Neural cell (in vitro differentiated cells): ENCODE measurements at regions not wholly inside any gene's neighbourhood (a gene's known extent, or its start where the extent isn't known, plus 50 kb on each side); places are given as distances from the start of the nearest gene placed in this dataset.

Experiments
- H2AFZ ChIP-seq: fragments of 200-600, 300-800 bp; sonication (generic), shearing (Covaris generic); 2 replicates; pipeline ENCODE4 v1.6.0; 2014; ENCODE audit warnings: low read depth, mild to moderate bottlenecking, antibody characterized with exemption, low read length, moderate library complexity
- H3F3A ChIP-seq: fragments of 200-600 bp; shearing (Covaris generic); 2 replicates; pipeline ENCODE4 v1.6.1; 2016; ENCODE audit warnings: mild to moderate bottlenecking, moderate library complexity, mixed read lengths, antibody characterized with exemption, low read length; ENCODE audit not compliant: insufficient read depth, poor library complexity, severe bottlenecking
- H3K27ac ChIP-seq: fragments of 200-600, 300-800 bp; sonication (generic), shearing (Covaris generic); 2 replicates; pipeline ENCODE4 v1.5.1; 2014; ENCODE audit warnings: mild to moderate bottlenecking, low read length, moderate library complexity
- H3K27me3 ChIP-seq: fragments of 300-800, 200-600 bp; sonication (generic), shearing (Covaris generic); 2 replicates; pipeline ENCODE4 v1.6.0; 2014; ENCODE audit warnings: mild to moderate bottlenecking, low read depth, low read length, moderate library complexity; ENCODE audit not compliant: insufficient read depth
- H3K36me3 ChIP-seq: fragments of 300-800, 200-600 bp; sonication (generic), shearing (Covaris generic); 2 replicates; pipeline ENCODE4 v1.5.1; 2014; ENCODE audit warnings: mild to moderate bottlenecking, antibody characterized with exemption, low read length, moderate library complexity; ENCODE audit not compliant: insufficient read depth
- H3K4me2 ChIP-seq: fragments of 300-800, 200-600 bp; sonication (generic), shearing (Covaris generic); 2 replicates; pipeline ENCODE4 v1.6.0; 2014; ENCODE audit warnings: mild to moderate bottlenecking, low read length
- H3K4me3 ChIP-seq: fragments of 300-800, 200-600 bp; sonication (generic), shearing (Covaris generic); 2 replicates; pipeline ENCODE4 v1.5.1; 2014; ENCODE audit warnings: mild to moderate bottlenecking, low read length, moderate library complexity
- H3K79me2 ChIP-seq: fragments of 200-600 bp; shearing (Covaris generic); replicated peaks from 2 replicates; pipeline ENCODE4 v1.6.0; 2014; ENCODE audit warnings: mild to moderate bottlenecking, low read length, moderate library complexity; ENCODE audit not compliant: insufficient read depth
- H3K9ac ChIP-seq: fragments of 300-800, 200-600 bp; sonication (generic), shearing (Covaris generic); 2 replicates; pipeline ENCODE4 v1.6.1; 2016; ENCODE audit warnings: mild to moderate bottlenecking, low read length, mixed read lengths
- H3K9me2 ChIP-seq: fragments of 200-600 bp; shearing (Covaris generic); 2 replicates; pipeline ENCODE4 v1.6.1; 2016; ENCODE audit warnings: mild to moderate bottlenecking, low read length, mixed read lengths; ENCODE audit not compliant: insufficient read depth
- H3K9me3 ChIP-seq: fragments of 200-600, 300-800 bp; sonication (generic), shearing (Covaris generic); 2 replicates; pipeline ENCODE4 v1.6.1; 2016; ENCODE audit warnings: mild to moderate bottlenecking, mixed run types, low read length, moderate library complexity, mixed read lengths
- H4K20me1 ChIP-seq: fragments of 200-600 bp; shearing (Covaris generic); 2 replicates; pipeline ENCODE4 v1.6.1; 2016; ENCODE audit warnings: mild to moderate bottlenecking, mixed run types; ENCODE audit not compliant: insufficient read depth
- CTCF ChIP-seq: fragments of 450-650 bp; IDR thresholded peaks from 2 replicates; pipeline ENCODE4 v1.5.1; 2014; ENCODE audit warnings: antibody characterized with exemption, mild to moderate bottlenecking, moderate library complexity; ENCODE audit not compliant: poor library complexity, severe bottlenecking
- EP300 ChIP-seq: fragments of 450-650 bp; conservative IDR thresholded peaks from 2 replicates; pipeline ENCODE4 v1.6.1; 2014; ENCODE audit warnings: antibody characterized with exemption, mild to moderate bottlenecking, moderate library complexity; ENCODE audit not compliant: poor library complexity, severe bottlenecking
- EZH2 ChIP-seq: fragments of 200-600, 300-800 bp; shearing (Covaris generic), sonication (generic); IDR thresholded peaks from 2 replicates; pipeline ENCODE4 v1.6.1; 2014; ENCODE audit warnings: antibody characterized with exemption, low read length, borderline replicate concordance, mild to moderate bottlenecking; ENCODE audit not compliant: insufficient read depth, poor library complexity, severe bottlenecking
- MXI1 ChIP-seq: fragments of 450-650 bp; conservative IDR thresholded peaks from 2 replicates; pipeline ENCODE4 v1.6.1; 2014; ENCODE audit warnings: antibody characterized with exemption, mild to moderate bottlenecking; ENCODE audit not compliant: poor library complexity, severe bottlenecking
- POLR2AphosphoS5 ChIP-seq: IDR thresholded peaks from 2 replicates; pipeline ENCODE4 v1.6.1; 2012
- RAD21 ChIP-seq: fragments of 450-650 bp; conservative IDR thresholded peaks from 2 replicates; pipeline ENCODE4 v1.6.1; 2014; ENCODE audit warnings: antibody characterized with exemption, mild to moderate bottlenecking, moderate library complexity
- REST ChIP-seq: IDR thresholded peaks from 2 replicates; pipeline ENCODE4 v1.6.1; 2012; ENCODE audit warnings: borderline replicate concordance
- SMC3 ChIP-seq: fragments of 450-650 bp; conservative IDR thresholded peaks from 2 replicates; pipeline ENCODE4 v1.6.1; 2014; ENCODE audit warnings: antibody characterized with exemption, mild to moderate bottlenecking, moderate library complexity; ENCODE audit not compliant: poor library complexity
- TAF1 ChIP-seq: IDR thresholded peaks from 2 replicates; pipeline ENCODE4 v1.6.1; 2012; ENCODE audit warnings: low read depth

GRCh38 chr22:44601189-44601588 is 100.8 kb upstream of the PRR5 start:
- H3K4me3 ChIP-seq = no peak overlapping the region
- no peak overlapping the region for H3K27ac ChIP-seq
- no peaks in the 10 kb centered on the region for H3K79me2 ChIP-seq
- no peak overlapping the region for H3K4me2 ChIP-seq
- no peaks in the 10 kb centered on the region for H3K9me2 ChIP-seq
- no peak for TF ChIP-seq TAF1
- TF ChIP-seq SMC3 = no peak
- no peak for TF ChIP-seq CTCF
- no peak for TF ChIP-seq RAD21
- TF ChIP-seq EP300 = no peak
- TF ChIP-seq EZH2 = no peak
- TF ChIP-seq MXI1 = no peak
- TF ChIP-seq POLR2AphosphoS5 = no peak
- no peak for TF ChIP-seq REST
- no peaks in the 10 kb centered on the region for H3K27me3 ChIP-seq
- H3F3A ChIP-seq = no peaks in the 10 kb centered on the region
- H3K9ac ChIP-seq = no peak overlapping the region
- H3K9me3 ChIP-seq = no peaks in the 10 kb centered on the region
- H3K36me3 ChIP-seq = no peaks in the 10 kb centered on the region
- H2AFZ ChIP-seq = no peak overlapping the region
- no peaks in the 10 kb centered on the region for H4K20me1 ChIP-seq

GRCh38 chr22:44600207-44600785 is 101.7 kb upstream of the PRR5 start:
- H3K9me2 ChIP-seq = no peaks in the 10 kb centered on the region
- no peak overlapping the region for H3K4me3 ChIP-seq
- H3K27me3 ChIP-seq = no peaks in the 10 kb centered on the region
- H3F3A ChIP-seq = no peaks in the 10 kb centered on the region
- H3K79me2 ChIP-seq = no peaks in the 10 kb centered on the region
- no peak overlapping the region for H3K4me2 ChIP-seq
- no peaks in the 10 kb centered on the region for H4K20me1 ChIP-seq
- H3K9ac ChIP-seq = no peak overlapping the region
- no peak overlapping the region for H2AFZ ChIP-seq
- no peak overlapping the region for H3K27ac ChIP-seq
- no peaks in the 10 kb centered on the region for H3K9me3 ChIP-seq
- no peaks in the 10 kb centered on the region for H3K36me3 ChIP-seq
- TF ChIP-seq TAF1 = no peak
- no peak for TF ChIP-seq SMC3
- no peak for TF ChIP-seq EZH2
- TF ChIP-seq EP300 = no peak
- TF ChIP-seq CTCF = no peak
- TF ChIP-seq POLR2AphosphoS5 = no peak
- no peak for TF ChIP-seq RAD21
- no peak for TF ChIP-seq MXI1
- no peak for TF ChIP-seq REST
